GM12874 (cell line): ENCODE measurements at regions not wholly inside any gene's neighbourhood (a gene's known extent, or its start where the extent isn't known, plus 50 kb on each side); places are given as distances from the start of the nearest gene placed in this dataset.

ENCODE experiments used
- CTCF ChIP-seq: IDR thresholded peaks from 2 replicates; pipeline ENCODE4 v1.5.1; 2011; ENCODE audit warnings: low read depth, mild to moderate bottlenecking, control low read depth, low read length, moderate library complexity; ENCODE audit not compliant: insufficient read depth

- no peak for TF ChIP-seq CTCF
These were observed 300.8 kb downstream of the POM121L12 start for GRCh38 chr7:53336105-53336668.

- TF ChIP-seq CTCF = no peak
These were observed 304.8 kb downstream of the POM121L12 start for GRCh38 chr7:53340220-53340619.

GRCh38 chr7:53350241-53350640, 314.8 kb downstream of the POM121L12 start:
- TF ChIP-seq CTCF = 0 out of 2 replicates have a peak, but pooled peaks have one; percentile 34

GRCh38 chr7:53351681-53352080, 316.2 kb downstream of the POM121L12 start:
- no peak for TF ChIP-seq CTCF

GRCh38 chr7:53358269-53358668, 322.8 kb downstream of the POM121L12 start:
- TF ChIP-seq CTCF = no peak

- no peak for TF ChIP-seq CTCF
These were observed 347.7 kb downstream of the POM121L12 start for GRCh38 chr7:53383131-53383530.

GRCh38 chr7:53387515-53387914, 352.1 kb downstream of the POM121L12 start:
- no peak for TF ChIP-seq CTCF

- TF ChIP-seq CTCF = no peak
These were observed 362.5 kb downstream of the POM121L12 start for GRCh38 chr7:53397911-53398310.
